IMR-90 (cell line): ENCODE measurements at regions not wholly inside any gene's neighbourhood (a gene's known extent, or its start where the extent isn't known, plus 50 kb on each side); places are given as distances from the start of the nearest gene placed in this dataset.

Experiments
- ATAC-seq: fragments of 200-7000 bp; cut with Tn5 transposase; 2 replicates; pipeline ENCODE4 v1.9.1; 2020; ENCODE audit warnings: low read depth, mild to moderate bottlenecking, moderate library complexity
- BruUV-seq: library from RNA; stranded (reverse); fragments of 400-500 nt; replicated peaks from 2 replicates; lab custom pipeline; 2021; lab: Mats Ljungman, UMichigan
- CTCF ChIA-PET: fragments of 300-600 bp; formaldehyde crosslinking; extraction: SDS; loops from one replicate; lab custom pipeline; 2021; ENCODE audit warnings: antibody characterized with exemption; lab: Yijun Ruan, JAX
- POLR2A ChIA-PET: fragments of 300-600 bp; sonication (Branson Sonifier 250); formaldehyde crosslinking; loops from one replicate; lab custom pipeline; 2022; ENCODE audit warnings: antibody characterized with exemption; ENCODE audit not compliant: unreplicated experiment; lab: Charles Lee
- DNase-seq: peaks from one replicate; pipeline ENCODE4 v3.0.0; 2013
- H2AFZ ChIP-seq: replicated peaks from 2 replicates; pipeline ENCODE3; 2013; ENCODE audit warnings: low read length, mild to moderate bottlenecking; ENCODE audit not compliant: poor library complexity
- H2AK5ac ChIP-seq: 2 replicates; pipeline ENCODE4 v1.6.1; 2013; ENCODE audit warnings: low read depth, low read length, inconsistent platforms
- H2AK9ac ChIP-seq: replicated peaks from 2 replicates; pipeline ENCODE3; 2013; ENCODE audit warnings: mild to moderate bottlenecking, low read depth, low read length, moderate library complexity; ENCODE audit not compliant: poor library complexity
- H2BK120ac ChIP-seq: 2 replicates; pipeline ENCODE4 v1.6.1; 2013; ENCODE audit warnings: low read depth, low read length, inconsistent platforms
- H2BK15ac ChIP-seq: 3 replicates; pipeline ENCODE4 v1.6.1; 2013; ENCODE audit warnings: low read depth, low read length, inconsistent platforms
- H2BK20ac ChIP-seq: 2 replicates; pipeline ENCODE4 v1.6.1; 2013; ENCODE audit warnings: low read depth, mild to moderate bottlenecking, inconsistent platforms, low read length, moderate library complexity
- H2BK5ac ChIP-seq: 2 replicates; pipeline ENCODE4 v1.6.1; 2013; ENCODE audit warnings: mild to moderate bottlenecking, low read depth, low read length, inconsistent platforms; ENCODE audit not compliant: poor library complexity, severe bottlenecking
- H3K14ac ChIP-seq: replicated peaks from 2 replicates; pipeline ENCODE4 v1.6.1; 2013; ENCODE audit warnings: low read depth, low read length, inconsistent platforms
- H3K18ac ChIP-seq: 2 replicates; pipeline ENCODE4 v1.6.1; 2013; ENCODE audit warnings: low read depth, low read length, control low read depth
- H3K23ac ChIP-seq: 2 replicates; pipeline ENCODE4 v1.6.1; 2013; ENCODE audit warnings: low read depth, low read length, inconsistent platforms
- H3K27ac ChIP-seq: 2 replicates; pipeline ENCODE4 v1.5.1; 2013; ENCODE audit warnings: mild to moderate bottlenecking, control low read depth, low read length; ENCODE audit not compliant: insufficient read depth
- H3K27me3 ChIP-seq: 2 replicates; pipeline ENCODE4 v1.6.1; 2013; ENCODE audit warnings: low read length; ENCODE audit not compliant: control insufficient read depth, insufficient read depth
- H3K36me3 ChIP-seq: 2 replicates; pipeline ENCODE4 v1.6.1; 2013; ENCODE audit warnings: low read length, mixed read lengths; ENCODE audit not compliant: control insufficient read depth, insufficient read depth
- H3K4ac ChIP-seq: 2 replicates; pipeline ENCODE4 v1.6.1; 2013; ENCODE audit warnings: low read depth, low read length, inconsistent platforms
- H3K4me1 ChIP-seq: 2 replicates; pipeline ENCODE4 v1.6.1; 2013; ENCODE audit warnings: low read length, mixed read lengths; ENCODE audit not compliant: control insufficient read depth, insufficient read depth
- H3K4me2 ChIP-seq: 2 replicates; pipeline ENCODE4 v1.6.1; 2013; ENCODE audit warnings: low read depth, mild to moderate bottlenecking, control low read depth, low read length, moderate library complexity
- H3K4me3 ChIP-seq: 2 replicates; pipeline ENCODE4 v1.5.1; 2013; ENCODE audit warnings: low read depth, mild to moderate bottlenecking, control low read depth, low read length, moderate library complexity; ENCODE audit not compliant: insufficient read depth
- H3K56ac ChIP-seq: 2 replicates; pipeline ENCODE4 v1.6.1; 2013; ENCODE audit warnings: low read length, inconsistent platforms; ENCODE audit not compliant: insufficient read depth; ENCODE audit errors: extremely low read depth
- H3K79me1 ChIP-seq, 2 experiments: 2 replicates each; pipeline ENCODE4 v1.6.1; 2013; ENCODE audit warnings: low read length in 2 of 2, inconsistent platforms in 1 of 2, low read depth in 1 of 2
- H3K9ac ChIP-seq: 2 replicates; pipeline ENCODE4 v1.6.1; 2013; ENCODE audit warnings: low read depth, low read length, control low read depth
- H3K9me1 ChIP-seq: 2 replicates; pipeline ENCODE4 v1.6.1; 2013; ENCODE audit warnings: low read length, inconsistent platforms; ENCODE audit not compliant: insufficient read depth
- H3K9me3 ChIP-seq: 2 replicates; pipeline ENCODE4 v1.6.1; 2013; ENCODE audit warnings: low read length; ENCODE audit not compliant: control insufficient read depth, insufficient read depth
- H4K20me1 ChIP-seq: 2 replicates; pipeline ENCODE4 v1.6.1; 2013; ENCODE audit warnings: low read length, inconsistent platforms; ENCODE audit not compliant: insufficient read depth
- H4K5ac ChIP-seq: 2 replicates; pipeline ENCODE4 v1.6.1; 2013; ENCODE audit warnings: mild to moderate bottlenecking, low read depth, low read length, control low read depth
- H4K8ac ChIP-seq, 2 experiments: 2 replicates each; pipeline ENCODE4 v1.6.1; 2013; ENCODE audit warnings: low read depth in 2 of 2, low read length in 2 of 2, control low read depth in 1 of 2, inconsistent platforms in 1 of 2
- H4K91ac ChIP-seq: 2 replicates; pipeline ENCODE4 v1.6.1; 2013; ENCODE audit warnings: low read depth, low read length, inconsistent platforms; ENCODE audit not compliant: insufficient read depth
- BHLHE40 ChIP-seq: fragments of 150-350 bp; IDR thresholded peaks from 2 replicates; pipeline ENCODE4 v1.6.1; 2016; ENCODE audit warnings: mild to moderate bottlenecking, low read depth, low read length
- CEBPB ChIP-seq: IDR thresholded peaks from 2 replicates; pipeline ENCODE4 v1.6.1; 2012; ENCODE audit warnings: low read depth, low read length, improper control_type of control experiment
- CHD1 ChIP-seq: IDR thresholded peaks from 2 replicates; pipeline ENCODE4 v1.6.1; 2012; ENCODE audit warnings: low read depth, low read length, improper control_type of control experiment
- CTCF ChIP-seq: conservative IDR thresholded peaks from 2 replicates; pipeline ENCODE4 v1.5.1; 2012; ENCODE audit warnings: mild to moderate bottlenecking, low read depth, low read length, improper control_type of control experiment
- ELK1 ChIP-seq: fragments of 150-350 bp; IDR thresholded peaks from 2 replicates; pipeline ENCODE4 v1.6.1; 2016; ENCODE audit warnings: low read depth, mild to moderate bottlenecking, low read length, moderate library complexity, borderline replicate concordance
- FOS ChIP-seq: fragments of 150-350 bp; IDR thresholded peaks from 2 replicates; pipeline ENCODE4 v1.6.1; 2016; ENCODE audit warnings: low read depth, low read length
- MAFK ChIP-seq: IDR thresholded peaks from 2 replicates; pipeline ENCODE4 v1.6.1; 2012; ENCODE audit warnings: low read depth, low read length, improper control_type of control experiment
- MAZ ChIP-seq: IDR thresholded peaks from 2 replicates; pipeline ENCODE4 v1.6.1; 2012; ENCODE audit warnings: low read depth, mild to moderate bottlenecking, low read length, improper control_type of control experiment, moderate library complexity, borderline replicate concordance
- MXI1 ChIP-seq: IDR thresholded peaks from 2 replicates; pipeline ENCODE4 v1.6.1; 2012; ENCODE audit warnings: low read depth, mild to moderate bottlenecking, low read length, moderate library complexity, borderline replicate concordance
- NFE2L2 ChIP-seq: fragments of 150-350 bp; IDR thresholded peaks from 2 replicates; pipeline ENCODE4 v1.6.1; 2016; ENCODE audit warnings: low read depth, mild to moderate bottlenecking, low read length
- POLR2A ChIP-seq: IDR thresholded peaks from 2 replicates; pipeline ENCODE4 v1.6.1; 2012; ENCODE audit warnings: mild to moderate bottlenecking, low read depth, low read length
- RAD21 ChIP-seq: IDR thresholded peaks from 2 replicates; pipeline ENCODE4 v1.6.1; 2012; ENCODE audit warnings: low read length, improper control_type of control experiment
- RCOR1 ChIP-seq: IDR thresholded peaks from 2 replicates; pipeline ENCODE4 v1.6.1; 2012; ENCODE audit warnings: mild to moderate bottlenecking, low read length, improper control_type of control experiment; ENCODE audit not compliant: insufficient replicate concordance
- RFX5 ChIP-seq: IDR thresholded peaks from 2 replicates; pipeline ENCODE4 v1.8.0; 2012; ENCODE audit warnings: low read depth, mild to moderate bottlenecking, low read length, moderate library complexity
- SMC3 ChIP-seq: fragments of 150-350 bp; IDR thresholded peaks from 2 replicates; pipeline ENCODE4 v1.6.1; 2016; ENCODE audit warnings: low read depth, mild to moderate bottlenecking, antibody characterized with exemption, low read length, moderate library complexity
- USF2 ChIP-seq: fragments of 150-350 bp; IDR thresholded peaks from 2 replicates; pipeline ENCODE4 v1.6.1; 2017; ENCODE audit warnings: mild to moderate bottlenecking, antibody characterized with exemption, low read length, low read depth
- WGBS, 2 experiments: methylation state at CpG; one replicate each; pipeline versions ENCODE4 v1.1.5 to v1.1.7; 2013; ENCODE audit warnings: missing lambda C conversion rate in 2 of 2; ENCODE audit not compliant: insufficient read length in 1 of 2; ENCODE audit errors: extremely low coverage in 2 of 2; 5-methylcytosine and 5-hydroxymethylcytosine counted together
- dilution Hi-C: fragments of 300-500 bp; cut with HindIII; formaldehyde crosslinking; loops from one replicate; pipeline ENCODE4 v1.14.3; 2018; ENCODE audit warnings: low sequenced_read_pairs; ENCODE audit not compliant: unreplicated experiment
- in situ Hi-C: fragments of 300-500 bp; cut with MboI; formaldehyde crosslinking; loops from 3 replicates; pipeline ENCODE4 v1.14.3; 2019; ENCODE audit warnings: low sequenced_read_pairs, inconsistent platforms, mixed read lengths
- intact Hi-C: fragments of 100-400 bp; cut with micrococcal nuclease; formaldehyde crosslinking; loops from 2 replicates; pipeline ENCODE4 v1.10.0; 2022

GRCh38 chr16:18045356-18045755 is 291.2 kb downstream of the NPIPA8 start:
- no CpG with 5 or more reads among the region's 6 CpGs for WGBS, 2 experiments

More at GRCh38 chr16:18045356-18045755, 291.2 kb downstream of the NPIPA8 start:
- Histone ChIP-seq H3K23ac (no peak overlapping the region), H3K4me3 (no peak overlapping the region), H3K79me1 (no peaks in the 10 kb centered on the region), H2BK120ac (no peak overlapping the region), H3K4me2 (no peak overlapping the region), H2BK5ac (no peak overlapping the region), H3K27me3 (no peaks in the 10 kb centered on the region), H4K20me1 (no peaks in the 10 kb centered on the region), H2BK15ac (no peak overlapping the region), H3K56ac (no peak overlapping the region), H3K18ac (no peak overlapping the region), H2AFZ (no peak overlapping the region), H3K4me1 (no peaks in the 10 kb centered on the region), H4K8ac (no peak overlapping the region), H3K9me1 (no peaks in the 10 kb centered on the region), H3K36me3 (no peaks in the 10 kb centered on the region), H4K5ac (no peak overlapping the region), H3K4ac (no peak overlapping the region), H3K9ac (no peak overlapping the region), H3K27ac (no peak overlapping the region), H2AK9ac (no peak overlapping the region), H4K91ac (no peak overlapping the region), H2BK20ac (no peak overlapping the region), H3K14ac (no peak overlapping the region), H3K9me3 (peaks cover 3% of the 10 kb centered on the region; the same call in 1 of the 2 replicates), H2AK5ac (no peak overlapping the region)
- TF ChIP-seq RFX5 (no peak), CEBPB (no peak), NFE2L2 (no peak), CHD1 (no peak), CTCF (no peak), ELK1 (no peak), MAFK (no peak), RAD21 (no peak), USF2 (no peak), SMC3 (no peak), FOS (no peak), MAZ (no peak), MXI1 (no peak), RCOR1 (no peak), BHLHE40 (no peak), POLR2A (no peak)
- DNase-seq (no peak), ATAC-seq (no peak)
- intact Hi-C loops (no loop called here), in situ Hi-C loops (no loop called here), dilution Hi-C loops (no loop called here)
- no TSS peak for BruUV-seq
- ChIA-PET POLR2A (no interaction called here), CTCF (no interaction called here)
